GM12873 (cell line): ENCODE measurements at regions not wholly inside any gene's neighbourhood (a gene's known extent, or its start where the extent isn't known, plus 50 kb on each side); places are given as distances from the start of the nearest gene placed in this dataset.

Source experiments
- TF ChIP-seq, protein P1 (sequence below): IDR thresholded peaks from 2 replicates; pipeline ENCODE4 v1.5.1; 2012; ENCODE audit warnings: low read depth, mild to moderate bottlenecking, moderate library complexity, low read length, control low read depth; ENCODE audit not compliant: insufficient read depth; ENCODE audit errors: missing control alignments

DNA sequence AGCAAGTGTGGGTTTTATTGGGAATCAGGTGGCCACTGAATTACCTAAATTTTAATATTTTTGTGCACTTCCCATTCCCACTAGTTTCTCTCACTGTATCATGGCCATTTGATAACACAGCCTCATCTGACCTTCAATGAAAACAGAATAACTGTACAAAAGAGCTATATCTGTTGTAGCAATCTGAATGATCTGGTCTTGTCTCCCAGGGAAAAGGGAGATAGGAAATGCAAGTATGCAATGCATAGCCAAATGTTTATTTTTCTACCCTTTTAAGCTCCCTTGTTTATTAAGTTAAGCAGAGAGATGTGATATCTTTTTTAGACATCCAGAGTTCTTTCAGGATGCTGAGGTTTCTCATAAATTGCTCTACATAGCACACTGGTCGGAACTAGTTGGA lies 288.3 kb upstream of the CLINT1 start:
- TF ChIP-seq, protein P1, sequence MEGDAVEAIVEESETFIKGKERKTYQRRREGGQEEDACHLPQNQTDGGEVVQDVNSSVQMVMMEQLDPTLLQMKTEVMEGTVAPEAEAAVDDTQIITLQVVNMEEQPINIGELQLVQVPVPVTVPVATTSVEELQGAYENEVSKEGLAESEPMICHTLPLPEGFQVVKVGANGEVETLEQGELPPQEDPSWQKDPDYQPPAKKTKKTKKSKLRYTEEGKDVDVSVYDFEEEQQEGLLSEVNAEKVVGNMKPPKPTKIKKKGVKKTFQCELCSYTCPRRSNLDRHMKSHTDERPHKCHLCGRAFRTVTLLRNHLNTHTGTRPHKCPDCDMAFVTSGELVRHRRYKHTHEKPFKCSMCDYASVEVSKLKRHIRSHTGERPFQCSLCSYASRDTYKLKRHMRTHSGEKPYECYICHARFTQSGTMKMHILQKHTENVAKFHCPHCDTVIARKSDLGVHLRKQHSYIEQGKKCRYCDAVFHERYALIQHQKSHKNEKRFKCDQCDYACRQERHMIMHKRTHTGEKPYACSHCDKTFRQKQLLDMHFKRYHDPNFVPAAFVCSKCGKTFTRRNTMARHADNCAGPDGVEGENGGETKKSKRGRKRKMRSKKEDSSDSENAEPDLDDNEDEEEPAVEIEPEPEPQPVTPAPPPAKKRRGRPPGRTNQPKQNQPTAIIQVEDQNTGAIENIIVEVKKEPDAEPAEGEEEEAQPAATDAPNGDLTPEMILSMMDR = no peak

DNA sequence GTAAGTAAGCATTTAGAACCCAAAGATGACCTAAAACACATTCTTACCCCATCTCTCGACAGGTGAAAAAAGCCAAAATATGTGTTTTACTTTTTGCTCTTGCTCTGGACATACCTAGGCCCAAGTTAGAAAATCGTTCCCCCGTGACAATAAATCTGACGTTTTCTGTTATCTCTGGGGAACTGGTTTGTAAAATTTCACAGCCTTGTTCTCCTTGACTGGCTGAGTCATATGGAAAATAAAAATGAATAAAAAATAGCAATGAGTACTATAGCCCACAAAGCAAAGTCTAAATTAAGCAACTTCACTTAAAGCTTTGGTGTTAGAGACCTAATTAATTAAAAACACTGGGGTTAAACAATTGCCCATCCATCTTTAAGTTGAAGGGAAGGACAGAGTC lies 286.9 kb upstream of the CLINT1 start:
- TF ChIP-seq, protein P1 = no peak

DNA sequence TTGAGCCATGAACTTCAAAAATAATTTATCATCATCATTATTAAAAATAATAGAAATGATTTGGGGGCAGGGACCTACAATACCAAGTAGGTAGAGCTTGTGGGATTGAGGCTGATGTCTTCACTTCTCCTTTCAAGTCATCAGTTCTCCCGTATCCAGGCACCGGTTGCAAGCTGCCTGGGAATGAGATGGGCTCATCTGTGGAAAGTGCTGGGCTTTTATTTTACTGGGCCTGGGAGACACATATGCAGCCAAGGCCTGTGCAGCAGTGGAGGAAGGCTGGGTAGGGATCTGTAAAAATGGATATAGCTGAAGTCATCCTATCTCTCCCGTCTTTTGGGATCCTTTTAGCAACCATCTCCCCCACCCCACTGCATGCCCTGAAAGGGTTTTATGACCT lies 284.1 kb upstream of the CLINT1 start:
- TF ChIP-seq, protein P1 = no peak

DNA sequence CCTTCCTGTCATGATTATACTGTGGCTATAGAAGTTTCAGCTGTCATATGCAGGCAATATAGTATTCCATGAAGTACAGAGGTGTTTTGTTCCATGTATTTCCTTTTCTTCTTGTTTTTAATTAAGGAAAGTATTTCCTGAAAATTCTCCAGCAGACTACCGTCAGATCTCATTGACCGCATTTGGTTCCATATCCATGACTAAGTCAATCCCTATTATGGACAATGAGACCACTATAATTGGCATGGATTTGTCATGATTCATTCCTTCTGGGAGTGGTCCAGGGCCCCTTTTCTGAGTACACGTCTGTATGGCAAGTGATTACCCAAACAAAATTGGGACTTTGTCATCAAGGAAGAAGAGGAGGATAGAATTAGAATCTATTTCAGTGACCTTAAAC lies 283.2 kb upstream of the CLINT1 start:
- TF ChIP-seq, protein P1 = no peak

DNA sequence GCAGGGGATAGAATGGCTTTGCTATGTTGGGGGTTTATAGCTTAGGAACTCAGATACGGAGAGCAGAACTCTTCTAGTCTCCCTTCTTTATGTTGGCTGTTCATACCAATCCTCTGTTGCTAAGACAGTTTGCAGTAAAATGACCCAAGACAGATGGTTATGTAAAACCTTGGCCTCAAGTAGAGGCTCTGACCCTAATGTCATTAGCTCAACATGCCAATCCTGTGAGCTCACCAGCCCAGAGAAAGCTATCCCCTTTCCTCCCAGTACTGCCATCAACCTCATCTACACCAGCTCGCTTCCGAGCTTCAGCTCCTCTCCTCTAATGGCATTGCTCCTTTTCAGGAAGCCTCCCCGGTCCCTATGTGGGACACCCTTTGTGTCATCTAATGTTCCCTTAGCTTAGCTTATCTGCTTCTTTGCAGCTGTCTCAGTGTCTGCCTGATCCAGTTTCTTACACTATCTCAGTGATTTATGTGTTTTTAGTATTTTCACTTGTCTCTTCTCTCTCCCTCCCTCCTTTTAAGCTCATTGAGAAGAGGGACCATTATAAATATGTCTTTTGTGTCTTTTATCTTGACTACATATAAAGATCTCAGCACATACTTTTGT lies 281.3 kb upstream of the CLINT1 start:
- TF ChIP-seq, protein P1 = no peak

DNA sequence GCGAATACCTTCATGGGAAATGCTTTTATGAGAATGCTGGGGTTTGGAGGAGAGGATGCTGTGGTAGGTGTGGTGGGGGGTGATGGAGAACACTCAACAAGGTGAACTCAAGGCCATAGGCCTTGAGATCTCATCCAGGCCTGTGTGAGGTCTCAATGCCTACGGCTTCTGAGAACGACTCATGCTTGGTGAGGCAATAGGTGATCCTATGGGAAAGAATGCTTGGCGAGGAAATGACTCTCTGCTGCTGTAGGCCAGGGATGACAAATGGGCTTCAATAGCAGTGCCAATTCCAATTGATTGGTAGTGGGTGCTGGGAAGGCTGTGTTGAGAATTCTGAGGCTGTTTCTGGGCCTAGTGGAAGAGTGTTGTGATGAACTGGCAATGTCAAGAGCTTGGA lies 280.2 kb upstream of the CLINT1 start:
- TF ChIP-seq, protein P1 = no peak

DNA sequence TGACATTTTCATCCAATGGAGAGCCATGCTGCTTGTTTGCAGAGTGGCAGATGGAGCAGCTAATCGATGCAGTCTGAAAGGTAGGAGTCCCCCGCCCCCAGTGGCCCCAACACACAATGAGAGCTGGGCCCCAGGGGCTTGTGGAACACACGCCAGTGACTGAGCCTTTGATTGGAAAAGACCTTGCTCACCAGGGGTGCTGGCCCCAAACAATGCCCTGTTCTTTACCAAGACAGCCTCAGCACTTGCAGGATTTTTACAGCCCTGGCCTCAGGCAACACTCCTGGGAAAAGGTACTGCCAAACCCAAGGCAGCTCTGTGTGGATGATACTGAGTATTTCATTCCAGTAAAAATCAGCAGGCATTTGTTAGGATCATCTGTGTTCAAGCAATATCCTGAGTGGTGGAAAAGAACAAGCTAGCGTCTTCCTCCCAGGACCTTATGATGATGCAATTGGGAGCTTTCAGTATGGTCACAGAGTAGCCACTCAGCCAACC lies 276.8 kb upstream of the CLINT1 start:
- TF ChIP-seq, protein P1 = no peak
